ENCODE measurements at regions not wholly inside any gene's neighbourhood (a gene's known extent, or its start where the extent isn't known, plus 50 kb on each side); places are given as distances from the start of the nearest gene placed in this dataset.

- RAD21 ChIA-PET (ENCODE audit: low non-redundant PET in 1 of 2, low total read pairs in 2 of 2, uncharacterized antibody in 2 of 2, unreplicated experiment in 2 of 2), result no interaction called here
- ATAC-seq (no peak), DNase-seq (ENCODE audit: low read depth, low spot score) (no peak)
- no peaks in the 10 kb centered on the region for H3K9me2 ChIP-seq (ENCODE audit: insufficient read depth)
- no peaks in the 10 kb centered on the region for H3K79me2 ChIP-seq (ENCODE audit: insufficient read depth, low read length)
- CTCF ChIA-PET, result no interaction called here
- H3K4me3 ChIP-seq (replicated peaks in 1 of 2; ENCODE audit: low read depth in 1 of 2, low read length in 2 of 2), result no peak overlapping the region
- H3K4me1 ChIP-seq (ENCODE audit: control insufficient read depth in 1 of 2, insufficient read depth in 2 of 2, low read length in 2 of 2), result no peaks in the 10 kb centered on the region
- H3K27ac ChIP-seq (ENCODE audit: low read depth, low read length), result no peak overlapping the region
- H3K9ac ChIP-seq (ENCODE audit: low read length), result no peak overlapping the region
- no TSS peak for BruUV-seq (replicated peaks)
- no peaks in the 10 kb centered on the region for H3K36me3 ChIP-seq (ENCODE audit: control insufficient read depth in 1 of 2, insufficient read depth in 2 of 2, low read length in 2 of 2)
- peaks cover 33% of the 10 kb centered on the region for H3K27me3 ChIP-seq (ENCODE audit: insufficient read depth, low read length)
- no peak overlapping the region for H2AFZ ChIP-seq (ENCODE audit: low read depth, low read length, poor library complexity, severe bottlenecking)
- no peak for TF ChIP-seq EZH2phosphoT487 (IDR thresholded peaks at IDR 0.05; ENCODE audit: borderline replicate concordance)
- TF ChIP-seq FOSL1 (IDR thresholded peaks at IDR 0.05; ENCODE audit: low read depth), result no peak
- TF ChIP-seq CEBPB (IDR thresholded peaks at IDR 0.05; ENCODE audit: low read depth), result no peak
- TF ChIP-seq POLR2A (IDR thresholded peaks at IDR 0.05; ENCODE audit: borderline replicate concordance, extremely low read depth, insufficient read depth, insufficient read length), result no peak
- TF ChIP-seq ZBTB33 (IDR thresholded peaks at IDR 0.05; ENCODE audit: extremely low read depth, insufficient replicate concordance, low read length), result no peak
- TF ChIP-seq SP1 (IDR thresholded peaks at IDR 0.05; ENCODE audit: low read depth), result no peak
- no peak for TF ChIP-seq JUND (IDR thresholded peaks at IDR 0.05)
- TF ChIP-seq YY1 (IDR thresholded peaks at IDR 0.05; ENCODE audit: extremely low read depth, insufficient replicate concordance, low read depth, low read length), result no peak
- no peak for TF ChIP-seq ZFX (IDR thresholded peaks at IDR 0.05)
- no peak for TF ChIP-seq EZH2 (IDR thresholded peaks at IDR 0.05)
- POLR2A ChIA-PET, result no interaction called here
- no peak overlapping the region for H3K4me2 ChIP-seq (ENCODE audit: low read length)
- intact Hi-C loops (cut with micrococcal nuclease), result no loop called here
- no peaks in the 10 kb centered on the region for H3K9me3 ChIP-seq (ENCODE audit: control insufficient read depth in 1 of 2, insufficient read depth in 1 of 2, low read depth in 1 of 2, low read length in 2 of 2)
- H4K20me1 ChIP-seq (ENCODE audit: insufficient read depth), result no peaks in the 10 kb centered on the region; the same call in 1 of the 2 replicates
Observed at GRCh38 chr11:112899235-112900006, 61.8 kb upstream of the NCAM1 start.

Measured in HCT116 (cell line).